ENCODE measurements at regions not wholly inside any gene's neighbourhood (a gene's known extent, or its start where the extent isn't known, plus 50 kb on each side); places are given as distances from the start of the nearest gene placed in this dataset.
"Not testable (repeated sequence)": the region's sequence is repeated elsewhere in the genome, so short reads cannot be mapped to it uniquely, and the experiment has no call there.

GRCh38 chr6:63022631-63023030, 188.6 kb upstream of the FKBP1C start:
- DNase-seq, result no peak

- no peak for DNase-seq
Measured at GRCh38 chr6:63023726-63024125, 187.5 kb upstream of the FKBP1C start.

- DNase-seq, result no peak
Measured at GRCh38 chr6:63049216-63049615, 162.1 kb upstream of the FKBP1C start.

- not testable (repeated sequence) for DNase-seq
Measured at GRCh38 chr6:63053206-63053605, 158.1 kb upstream of the FKBP1C start.

- peak; percentile 1 for DNase-seq
Measured at GRCh38 chr6:63058601-63059000, 152.7 kb upstream of the FKBP1C start.

- no peak for DNase-seq
Measured at GRCh38 chr6:63063631-63064271, 147.5 kb upstream of the FKBP1C start.

- peak; percentile 0 for DNase-seq
Measured at GRCh38 chr6:63066055-63066704, 145.1 kb upstream of the FKBP1C start.

- DNase-seq, result no peak
Measured at GRCh38 chr6:63094947-63095346, 116.3 kb upstream of the FKBP1C start.

GRCh38 chr6:63097222-63097621, 114.0 kb upstream of the FKBP1C start:
- no peak for DNase-seq

GRCh38 chr6:63098789-63099188, 112.5 kb upstream of the FKBP1C start:
- DNase-seq, result no peak

GRCh38 chr6:63099772-63100459, 111.4 kb upstream of the FKBP1C start:
- no peak for DNase-seq

- no peak for DNase-seq
Measured at GRCh38 chr6:63114610-63115211, 96.6 kb upstream of the FKBP1C start.

- DNase-seq, result no peak
Measured at GRCh38 chr6:63121166-63121565, 90.1 kb upstream of the FKBP1C start.

- DNase-seq, result no peak
Measured at GRCh38 chr6:63140114-63140513, 71.2 kb upstream of the FKBP1C start.

GRCh38 chr6:63140692-63141318, 70.5 kb upstream of the FKBP1C start:
- DNase-seq, result no peak

- DNase-seq, result no peak
Measured at GRCh38 chr6:63149730-63150129, 61.5 kb upstream of the FKBP1C start.

GRCh38 chr6:63154535-63154934, 56.7 kb upstream of the FKBP1C start:
- no peak for DNase-seq
